ENCODE measurements at regions not wholly inside any gene's neighbourhood (a gene's known extent, or its start where the extent isn't known, plus 50 kb on each side); places are given as distances from the start of the nearest gene placed in this dataset.

GRCh38 chr4:165709973-165710526 lies 163.0 kb upstream of the TLL1 start:
- TF ChIP-seq JUN (CRISPR knock-in tag; IDR thresholded peaks at IDR 0.05) = no peak
- TF ChIP-seq NFYB (CRISPR knock-in tag; conservative IDR thresholded peaks at IDR 0.05; ENCODE audit: low read depth) = no peak
- TF ChIP-seq ZBTB43 (CRISPR knock-in tag; IDR thresholded peaks at IDR 0.05) = no peak
- no peak for TF ChIP-seq CTCF (IDR thresholded peaks at IDR 0.05)

Data from WTC11 (cell line).